HG03139 (cell line): ENCODE measurements at regions not wholly inside any gene's neighbourhood (a gene's known extent, or its start where the extent isn't known, plus 50 kb on each side); places are given as distances from the start of the nearest gene placed in this dataset.

Experiments used
- ATAC-seq: cut with Tn5 transposase; IDR thresholded peaks from one replicate; pipeline ENCODE4 v1.9.1; 2021; ENCODE audit not compliant: unreplicated experiment

DNA sequence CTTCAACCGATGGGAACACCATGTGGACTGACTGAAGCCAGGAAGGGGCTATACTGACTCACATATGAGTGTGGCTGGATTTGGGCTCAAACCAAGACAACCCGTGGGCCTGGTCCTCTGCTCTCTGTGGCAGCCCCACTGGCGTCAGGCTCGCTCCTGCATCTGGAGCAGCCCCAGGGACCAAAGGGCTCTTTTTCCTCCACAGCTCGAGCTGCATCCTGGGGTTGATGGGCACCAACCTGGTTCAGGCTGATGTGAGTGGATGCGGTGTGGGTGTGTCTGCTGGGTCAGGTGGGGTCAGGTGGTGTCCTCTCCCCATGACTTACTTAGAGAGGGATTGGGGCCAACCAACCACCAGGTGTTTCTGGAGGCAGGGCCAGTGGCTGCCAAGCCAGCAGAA is 303.0 kb upstream of the AJAP1 start:
- no peak for ATAC-seq

- ATAC-seq = no peak
Measured at GRCh38 chr1:4353090-4353856, 301.1 kb upstream of the AJAP1 start.

DNA sequence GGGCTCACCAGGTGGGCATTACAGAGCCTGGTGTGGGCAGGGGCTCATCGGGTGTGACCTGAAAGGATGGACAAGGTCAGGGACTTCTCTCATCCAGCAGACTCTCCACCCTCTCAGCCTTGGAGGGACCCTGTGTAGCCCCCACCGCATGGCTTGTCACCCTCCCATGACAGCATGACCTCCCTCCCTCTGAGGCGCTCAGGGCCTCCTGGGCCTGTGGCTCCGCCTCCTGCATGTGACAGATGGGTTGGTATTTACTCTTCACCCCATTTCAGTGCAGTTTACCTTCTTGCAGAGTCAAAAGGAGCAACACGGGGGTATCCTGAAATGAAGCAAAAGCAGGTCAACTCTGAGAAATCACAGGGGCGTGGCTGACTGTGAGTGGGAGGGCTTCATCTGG is 298.6 kb upstream of the AJAP1 start:
- ATAC-seq = no peak

GRCh38 chr1:4362314-4363044 is 291.9 kb upstream of the AJAP1 start:
- ATAC-seq = no peak

DNA sequence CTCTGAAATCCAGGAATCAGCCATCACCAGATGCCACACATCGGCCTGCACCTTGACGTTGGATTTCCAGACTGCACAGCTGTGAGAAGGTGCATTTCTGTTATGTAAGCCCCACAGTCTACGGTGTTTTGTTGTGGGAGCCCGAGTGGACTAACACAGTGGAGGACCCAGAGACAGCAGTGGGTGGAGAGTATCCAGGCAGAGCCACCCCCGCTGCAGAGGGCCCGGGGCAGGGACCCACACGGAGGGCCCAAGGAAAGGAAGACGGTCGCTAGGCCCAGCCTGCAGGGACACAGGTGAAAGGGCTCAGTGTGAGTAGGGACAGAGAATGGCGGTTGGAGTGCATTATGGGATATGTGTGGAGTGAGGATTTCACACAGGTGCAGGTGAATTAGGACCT is 288.3 kb upstream of the AJAP1 start:
- no peak for ATAC-seq

- no peak for ATAC-seq
Measured at GRCh38 chr1:4367230-4367777, 287.1 kb upstream of the AJAP1 start.

DNA sequence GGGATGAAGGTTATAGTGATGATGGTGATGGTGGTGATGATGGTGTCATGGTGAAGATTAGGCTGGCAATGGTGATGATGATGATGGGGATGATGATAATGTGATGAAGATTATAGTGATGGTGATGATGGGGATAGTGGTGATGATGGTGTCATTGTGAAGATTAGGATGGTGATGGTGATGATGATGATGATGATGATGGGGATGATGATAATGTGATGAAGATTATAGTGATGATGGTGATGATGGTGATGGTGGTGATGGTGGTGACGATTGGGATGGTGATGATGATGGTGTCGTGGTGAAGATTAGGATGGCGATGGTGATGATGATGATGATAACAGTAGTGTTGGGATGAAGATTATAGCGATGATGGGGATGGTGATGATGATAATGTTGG is 285.1 kb upstream of the AJAP1 start:
- no peak for ATAC-seq

- no peak for ATAC-seq
Measured at GRCh38 chr1:4371849-4372248, 282.6 kb upstream of the AJAP1 start.

DNA sequence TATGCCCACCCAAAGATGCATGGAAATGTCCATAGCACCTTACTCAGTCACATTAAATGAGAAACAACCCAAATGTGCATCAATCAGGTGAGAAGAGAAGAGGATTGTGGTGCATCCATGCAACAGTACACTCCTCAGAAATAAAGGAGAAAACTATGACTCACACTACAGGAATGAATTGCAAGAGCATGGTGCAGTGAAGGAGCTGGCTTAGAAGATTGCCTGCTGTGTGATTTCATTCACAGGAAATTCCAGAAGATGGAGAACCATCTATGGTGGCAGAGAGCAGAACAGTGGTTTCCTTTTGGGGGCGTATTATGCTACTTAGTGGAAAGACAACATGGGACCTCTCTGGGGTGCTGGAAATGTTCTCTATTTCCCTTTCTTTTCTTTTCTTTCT is 278.6 kb upstream of the AJAP1 start:
- ATAC-seq = no peak

DNA sequence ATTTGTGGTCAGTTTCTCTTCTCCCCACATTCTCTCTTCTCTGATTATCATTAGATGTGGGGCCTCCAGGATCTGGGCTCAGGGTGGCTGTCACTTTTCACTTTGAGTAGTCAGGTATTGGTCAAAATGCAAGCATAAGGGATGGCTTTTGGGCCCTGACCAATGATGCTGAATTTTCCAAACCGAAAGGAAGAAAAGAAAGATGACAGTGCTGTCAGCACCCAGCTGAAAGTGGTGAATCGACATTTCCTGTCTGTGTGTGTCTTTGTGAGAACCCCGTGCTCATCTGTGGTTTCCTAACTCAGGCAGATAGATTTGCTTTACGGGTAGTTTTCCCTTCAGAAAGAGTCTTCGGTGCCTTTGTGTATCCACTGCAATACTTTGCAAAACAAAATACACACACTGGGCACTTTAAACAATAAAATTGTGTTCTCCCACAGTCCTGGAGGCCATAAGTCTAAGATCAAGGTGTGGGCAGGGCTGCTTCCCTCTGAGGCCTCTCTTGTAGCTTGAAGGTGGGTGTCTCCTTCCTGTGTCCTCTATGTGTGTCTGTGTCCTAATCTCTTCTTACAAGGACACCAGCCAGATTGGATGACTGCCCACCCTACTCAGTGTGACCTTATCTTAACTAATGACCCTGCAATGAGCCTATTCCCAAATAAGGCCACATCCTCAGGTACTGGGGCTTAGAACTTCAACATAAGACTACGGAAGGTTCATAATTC is 274.8 kb upstream of the AJAP1 start:
- ATAC-seq = no peak

- no peak for ATAC-seq
Measured at GRCh38 chr1:4380564-4381168, 273.7 kb upstream of the AJAP1 start.

GRCh38 chr1:4393191-4393590 is 261.2 kb upstream of the AJAP1 start:
- ATAC-seq = no peak

DNA sequence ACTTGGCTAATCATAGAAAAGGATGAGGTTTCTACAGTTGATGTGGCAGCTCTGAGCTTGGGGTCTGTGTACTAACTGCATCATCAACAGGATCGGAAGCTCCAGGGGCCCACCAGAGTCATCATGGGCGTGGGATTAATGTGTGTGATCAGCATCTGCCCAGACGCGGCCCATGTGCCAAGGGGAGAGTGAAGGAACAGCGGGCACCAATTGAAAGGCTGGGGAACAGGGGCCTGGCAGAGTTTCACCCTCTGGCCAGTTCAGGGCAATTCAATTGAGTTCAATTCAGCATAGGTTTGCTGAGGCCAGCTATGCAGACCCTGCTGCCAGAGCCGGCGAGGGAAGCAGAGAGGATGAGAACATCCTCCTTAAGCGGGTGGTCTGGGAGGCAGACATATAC is 260.0 kb upstream of the AJAP1 start:
- no peak for ATAC-seq

DNA sequence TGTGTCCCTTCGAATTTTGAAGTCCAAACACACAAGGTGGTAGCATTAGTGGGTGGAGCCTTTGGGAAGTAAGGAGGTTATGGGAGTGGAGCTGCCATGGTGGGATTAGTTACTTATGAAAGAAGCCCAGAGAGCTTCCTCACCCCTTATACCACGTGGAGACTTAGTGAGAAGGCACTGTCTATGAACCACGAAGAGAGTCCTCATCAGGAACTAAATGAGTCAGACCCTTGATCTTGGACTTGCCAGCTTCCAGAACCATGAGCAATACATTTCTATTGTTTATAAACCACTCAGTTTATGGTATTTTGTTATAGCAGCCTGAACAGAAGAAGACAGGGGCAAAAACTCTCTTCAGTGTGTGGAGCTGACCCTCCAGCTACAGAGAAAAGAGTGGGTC is 259.3 kb upstream of the AJAP1 start:
- ATAC-seq = no peak

DNA sequence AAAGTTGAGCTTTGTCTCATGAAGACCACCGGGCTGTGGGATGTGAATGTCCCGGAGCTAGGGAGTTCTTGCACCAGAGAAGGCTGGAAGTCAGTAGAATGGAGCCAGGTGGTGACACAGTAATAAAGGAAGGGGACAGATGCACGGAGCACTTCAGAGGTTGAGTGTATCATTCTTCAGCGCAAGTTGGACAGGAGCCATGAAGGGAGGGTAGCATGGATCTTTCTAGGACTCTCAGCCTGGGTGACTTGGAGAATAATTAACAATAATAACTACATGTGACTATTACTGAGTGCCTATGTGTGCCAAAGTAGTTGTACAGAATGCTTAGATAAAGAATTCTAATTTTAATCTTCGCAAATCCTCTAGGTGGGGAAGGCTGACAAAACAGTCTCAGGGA is 258.7 kb upstream of the AJAP1 start:
- ATAC-seq = no peak

DNA sequence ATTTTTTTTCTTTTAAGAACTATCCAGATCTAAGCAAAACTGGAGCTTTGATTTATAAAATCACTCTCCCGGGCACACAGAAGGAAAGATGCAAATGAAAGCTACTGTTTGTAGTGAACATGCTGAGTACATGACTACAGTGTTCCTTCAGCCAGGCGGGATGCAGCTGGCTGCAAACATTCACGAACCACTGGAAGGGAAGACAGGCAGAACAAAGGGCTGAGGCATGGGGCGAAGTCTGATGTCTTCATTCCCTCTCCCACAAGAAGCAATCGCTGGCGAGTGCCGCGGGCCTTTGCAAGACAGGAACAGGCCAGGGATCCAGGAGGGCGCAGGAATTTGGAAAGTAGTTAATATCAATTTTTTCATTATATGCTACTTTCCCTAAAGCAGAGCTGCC is 257.9 kb upstream of the AJAP1 start:
- no peak for ATAC-seq

- ATAC-seq = no peak
Measured at GRCh38 chr1:4397196-4397595, 257.2 kb upstream of the AJAP1 start.

- ATAC-seq = no peak
Measured at GRCh38 chr1:4402032-4402431, 252.4 kb upstream of the AJAP1 start.

DNA sequence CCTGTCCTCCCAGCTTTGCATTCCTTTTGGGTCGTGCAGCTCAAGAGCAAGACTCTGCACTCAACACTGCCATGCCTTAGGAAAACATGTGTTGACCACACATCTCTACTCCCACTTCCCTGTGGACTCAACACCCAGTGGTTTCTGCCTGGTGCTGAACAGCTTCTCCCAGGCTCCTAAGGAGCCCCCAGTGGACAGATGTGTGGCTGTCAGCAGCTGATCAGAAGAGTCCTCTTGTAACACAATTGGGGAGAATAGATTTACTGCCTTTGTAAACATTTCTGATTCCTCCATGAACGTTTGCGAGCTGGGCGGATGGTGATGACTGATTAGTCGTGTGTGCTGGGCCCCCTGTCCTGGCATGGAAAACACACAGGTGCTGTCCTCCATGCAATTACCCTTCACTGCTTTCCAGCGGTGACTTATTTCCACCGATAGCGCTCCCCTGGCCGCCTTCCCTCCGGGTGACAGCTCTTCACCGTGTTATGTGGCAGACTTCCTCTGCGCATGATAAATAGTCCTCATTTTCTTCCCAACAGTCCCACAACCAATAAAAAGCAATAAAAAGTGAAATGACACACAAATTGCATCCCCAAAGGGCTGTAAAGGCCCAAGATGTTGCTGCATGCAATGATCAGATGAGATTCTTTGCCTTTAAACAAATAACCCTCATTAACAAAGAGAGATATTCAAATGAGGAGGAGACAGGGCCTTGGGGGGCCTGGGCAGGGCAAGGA is 249.4 kb upstream of the AJAP1 start:
- ATAC-seq = no peak

- no peak for ATAC-seq
Measured at GRCh38 chr1:4407851-4408250, 246.6 kb upstream of the AJAP1 start.

DNA sequence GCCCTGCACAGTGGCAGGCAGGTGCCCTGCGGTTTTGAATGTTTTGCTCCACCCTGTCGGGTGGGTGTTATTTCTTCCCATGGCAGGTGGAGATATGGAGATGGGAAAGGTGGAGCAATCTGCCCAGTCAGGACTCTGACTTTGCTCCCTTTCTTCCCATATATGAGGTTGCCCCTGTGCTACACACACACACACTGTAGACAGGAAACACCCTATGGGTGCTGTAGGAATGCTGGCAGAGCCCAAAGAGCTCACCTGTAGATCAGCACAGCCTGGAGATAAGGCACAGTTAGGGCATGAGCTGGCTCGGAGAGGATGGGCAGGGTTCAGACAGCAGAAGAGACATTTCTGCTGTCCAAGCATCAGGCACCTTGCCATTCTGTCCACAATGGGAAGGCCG is 246.0 kb upstream of the AJAP1 start:
- no peak for ATAC-seq
